ENCODE measurements at regions not wholly inside any gene's neighbourhood (a gene's known extent, or its start where the extent isn't known, plus 50 kb on each side); places are given as distances from the start of the nearest gene placed in this dataset.

DNA sequence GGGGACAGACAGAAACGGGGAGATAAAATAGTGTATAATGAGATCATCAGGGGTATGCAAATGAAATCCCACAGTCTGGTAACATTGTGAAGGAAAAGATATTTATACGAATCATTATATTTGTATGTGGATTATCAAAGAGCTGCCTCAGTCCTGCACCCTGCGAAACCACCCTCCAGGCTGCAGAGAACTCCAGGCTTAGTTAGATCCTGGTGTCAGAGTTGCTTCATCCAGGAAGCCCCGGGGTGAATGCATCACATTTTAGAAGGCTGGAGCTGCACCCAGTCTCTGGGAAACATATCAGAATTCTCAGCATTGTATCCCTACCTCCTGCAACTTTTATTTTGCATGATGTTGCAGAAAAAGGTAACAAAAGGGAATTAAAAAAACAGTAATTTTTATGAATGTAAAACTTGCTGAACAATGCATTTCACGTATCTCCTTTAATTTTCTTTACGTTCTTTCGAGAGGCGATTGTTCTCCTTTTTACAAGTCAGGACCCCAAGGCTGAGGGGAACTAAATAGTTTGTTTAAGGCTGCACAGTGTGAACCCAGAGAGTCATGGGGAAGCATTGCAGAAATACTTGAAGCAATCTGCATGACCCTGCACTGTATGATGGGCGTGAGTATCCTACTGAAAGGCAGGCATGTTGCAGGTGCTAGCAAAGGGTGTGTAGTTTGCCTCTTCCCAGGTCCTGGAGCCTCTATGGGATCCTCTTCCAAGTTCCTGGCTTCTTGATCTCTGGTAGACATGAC, 299.5 kb upstream of the CLNK start:
- no peaks in the 10 kb centered on the region for H3K4me1 ChIP-seq (ENCODE audit: control insufficient read depth, insufficient read depth, low read length)
- no peak overlapping the region for H3K4me3 ChIP-seq (ENCODE audit: low read depth, low read length)
- ChIA-PET CTCF (no interaction called here), POLR2A (no interaction called here)
- H3K36me3 ChIP-seq (ENCODE audit: control insufficient read depth in 2 of 2, insufficient read depth in 1 of 2, low read length in 2 of 2) = no peaks in the 10 kb centered on the region
- no peaks in the 10 kb centered on the region for H3K9me3 ChIP-seq (ENCODE audit: control insufficient read depth, insufficient read depth, low read depth, low read length)
- no peak overlapping the region for H3K27ac ChIP-seq (ENCODE audit: extremely low read depth, low read depth, low read length)
- TF ChIP-seq ZNF324 (tag by site-specific recombination; IDR thresholded peaks at IDR 0.05) = no peak
- TF ChIP-seq, protein P1, sequence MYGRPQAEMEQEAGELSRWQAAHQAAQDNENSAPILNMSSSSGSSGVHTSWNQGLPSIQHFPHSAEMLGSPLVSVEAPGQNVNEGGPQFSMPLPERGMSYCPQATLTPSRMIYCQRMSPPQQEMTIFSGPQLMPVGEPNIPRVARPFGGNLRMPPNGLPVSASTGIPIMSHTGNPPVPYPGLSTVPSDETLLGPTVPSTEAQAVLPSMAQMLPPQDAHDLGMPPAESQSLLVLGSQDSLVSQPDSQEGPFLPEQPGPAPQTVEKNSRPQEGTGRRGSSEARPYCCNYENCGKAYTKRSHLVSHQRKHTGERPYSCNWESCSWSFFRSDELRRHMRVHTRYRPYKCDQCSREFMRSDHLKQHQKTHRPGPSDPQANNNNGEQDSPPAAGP (tag by site-specific recombination; IDR thresholded peaks at IDR 0.05) = no peak
- no peak for TF ChIP-seq ZXDB (tag by site-specific recombination; IDR thresholded peaks at IDR 0.05)
- no peak for TF ChIP-seq REPIN1 (tag by site-specific recombination; IDR thresholded peaks at IDR 0.05; ENCODE audit: low read depth)
- TF ChIP-seq ZFP69B (tag by site-specific recombination; IDR thresholded peaks at IDR 0.05) = no peak

DNA sequence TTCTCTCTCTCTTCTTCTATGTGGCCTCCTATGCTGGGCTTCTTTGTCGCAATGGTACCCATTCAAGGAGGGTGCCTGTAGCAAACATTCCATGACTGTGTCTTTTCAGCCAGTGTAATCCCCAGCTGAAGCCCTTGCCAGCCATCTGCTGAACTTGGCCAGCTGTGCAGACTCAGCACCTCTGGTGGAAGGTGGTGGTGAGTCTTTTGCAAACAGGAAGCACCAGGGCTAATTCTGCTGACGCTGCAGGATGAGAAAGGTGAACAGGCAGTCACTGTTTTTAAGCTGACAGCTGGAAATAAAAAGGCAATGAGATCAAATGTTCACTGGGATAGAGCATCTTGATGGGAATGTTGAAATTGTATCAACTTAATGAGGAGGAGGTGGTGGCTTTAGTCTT, 298.7 kb upstream of the CLNK start:
- CTCF ChIA-PET = no interaction called here
- no peak overlapping the region for H3K27ac ChIP-seq (ENCODE audit: extremely low read depth, low read depth, low read length)

More for the DNA sequence above, 298.7 kb upstream of the CLNK start:
- H3K9me3 ChIP-seq (ENCODE audit: control insufficient read depth, insufficient read depth, low read depth, low read length) = no peaks in the 10 kb centered on the region
- no peaks in the 10 kb centered on the region for H3K36me3 ChIP-seq (ENCODE audit: control insufficient read depth in 2 of 2, insufficient read depth in 1 of 2, low read length in 2 of 2)
- TF ChIP-seq ZNF776 (tag by site-specific recombination; IDR thresholded peaks at IDR 0.05; ENCODE audit: borderline replicate concordance) = no peak
- TF ChIP-seq GLIS2 (tag by site-specific recombination; IDR thresholded peaks at IDR 0.05) = no peak
- TF ChIP-seq ZNF24 (tag by site-specific recombination; IDR thresholded peaks at IDR 0.05) = no peak
- TF ChIP-seq, protein P2, sequence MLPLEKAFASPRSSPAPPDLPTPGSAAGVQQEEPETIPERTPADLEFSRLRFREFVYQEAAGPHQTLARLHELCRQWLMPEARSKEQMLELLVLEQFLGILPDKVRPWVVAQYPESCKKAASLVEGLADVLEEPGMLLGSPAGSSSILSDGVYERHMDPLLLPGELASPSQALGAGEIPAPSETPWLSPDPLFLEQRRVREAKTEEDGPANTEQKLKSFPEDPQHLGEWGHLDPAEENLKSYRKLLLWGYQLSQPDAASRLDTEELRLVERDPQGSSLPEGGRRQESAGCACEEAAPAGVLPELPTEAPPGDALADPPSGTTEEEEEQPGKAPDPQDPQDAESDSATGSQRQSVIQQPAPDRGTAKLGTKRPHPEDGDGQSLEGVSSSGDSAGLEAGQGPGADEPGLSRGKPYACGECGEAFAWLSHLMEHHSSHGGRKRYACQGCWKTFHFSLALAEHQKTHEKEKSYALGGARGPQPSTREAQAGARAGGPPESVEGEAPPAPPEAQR (tag by site-specific recombination; IDR thresholded peaks at IDR 0.05) = no peak
- TF ChIP-seq ZNF792 (tag by site-specific recombination; IDR thresholded peaks at IDR 0.05) = no peak
- TF ChIP-seq, protein P3, sequence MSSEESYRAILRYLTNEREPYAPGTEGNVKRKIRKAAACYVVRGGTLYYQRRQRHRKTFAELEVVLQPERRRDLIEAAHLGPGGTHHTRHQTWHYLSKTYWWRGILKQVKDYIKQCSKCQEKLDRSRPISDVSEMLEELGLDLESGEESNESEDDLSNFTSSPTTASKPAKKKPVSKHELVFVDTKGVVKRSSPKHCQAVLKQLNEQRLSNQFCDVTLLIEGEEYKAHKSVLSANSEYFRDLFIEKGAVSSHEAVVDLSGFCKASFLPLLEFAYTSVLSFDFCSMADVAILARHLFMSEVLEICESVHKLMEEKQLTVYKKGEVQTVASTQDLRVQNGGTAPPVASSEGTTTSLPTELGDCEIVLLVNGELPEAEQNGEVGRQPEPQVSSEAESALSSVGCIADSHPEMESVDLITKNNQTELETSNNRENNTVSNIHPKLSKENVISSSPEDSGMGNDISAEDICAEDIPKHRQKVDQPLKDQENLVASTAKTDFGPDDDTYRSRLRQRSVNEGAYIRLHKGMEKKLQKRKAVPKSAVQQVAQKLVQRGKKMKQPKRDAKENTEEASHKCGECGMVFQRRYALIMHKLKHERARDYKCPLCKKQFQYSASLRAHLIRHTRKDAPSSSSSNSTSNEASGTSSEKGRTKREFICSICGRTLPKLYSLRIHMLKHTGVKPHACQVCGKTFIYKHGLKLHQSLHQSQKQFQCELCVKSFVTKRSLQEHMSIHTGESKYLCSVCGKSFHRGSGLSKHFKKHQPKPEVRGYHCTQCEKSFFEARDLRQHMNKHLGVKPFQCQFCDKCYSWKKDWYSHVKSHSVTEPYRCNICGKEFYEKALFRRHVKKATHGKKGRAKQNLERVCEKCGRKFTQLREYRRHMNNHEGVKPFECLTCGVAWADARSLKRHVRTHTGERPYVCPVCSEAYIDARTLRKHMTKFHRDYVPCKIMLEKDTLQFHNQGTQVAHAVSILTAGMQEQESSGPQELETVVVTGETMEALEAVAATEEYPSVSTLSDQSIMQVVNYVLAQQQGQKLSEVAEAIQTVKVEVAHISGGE (tag by site-specific recombination; conservative IDR thresholded peaks at IDR 0.05; ENCODE audit: low read depth) = no peak
- TF ChIP-seq SETDB1 (IDR thresholded peaks at IDR 0.05; ENCODE audit: insufficient read length, low read length) = no peak
- TF ChIP-seq, protein P1 (tag by site-specific recombination; IDR thresholded peaks at IDR 0.05) = no peak
- TF ChIP-seq ZNF670 (tag by site-specific recombination; IDR thresholded peaks at IDR 0.05; ENCODE audit: low read depth) = no peak
- no peak for TF ChIP-seq KLF16 (tag by site-specific recombination; IDR thresholded peaks at IDR 0.05)
- TF ChIP-seq GLI4 (tag by site-specific recombination; IDR thresholded peaks at IDR 0.05) = no peak
- TF ChIP-seq, protein P4, sequence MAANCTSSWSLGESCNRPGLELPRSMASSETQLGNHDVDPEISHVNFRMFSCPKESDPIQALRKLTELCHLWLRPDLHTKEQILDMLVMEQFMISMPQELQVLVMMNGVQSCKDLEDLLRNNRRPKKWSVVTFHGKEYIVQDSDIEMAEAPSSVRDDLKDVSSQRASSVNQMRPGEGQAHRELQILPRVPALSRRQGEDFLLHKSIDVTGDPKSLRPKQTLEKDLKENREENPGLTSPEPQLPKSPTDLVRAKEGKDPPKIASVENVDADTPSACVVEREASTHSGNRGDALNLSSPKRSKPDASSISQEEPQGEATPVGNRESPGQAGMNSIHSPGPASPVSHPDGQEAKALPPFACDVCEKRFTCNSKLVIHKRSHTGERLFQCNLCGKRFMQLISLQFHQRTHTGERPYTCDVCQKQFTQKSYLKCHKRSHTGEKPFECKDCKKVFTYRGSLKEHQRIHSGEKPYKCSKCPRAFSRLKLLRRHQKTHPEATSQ (tag by site-specific recombination; IDR thresholded peaks at IDR 0.05) = no peak
- TF ChIP-seq, protein P5, sequence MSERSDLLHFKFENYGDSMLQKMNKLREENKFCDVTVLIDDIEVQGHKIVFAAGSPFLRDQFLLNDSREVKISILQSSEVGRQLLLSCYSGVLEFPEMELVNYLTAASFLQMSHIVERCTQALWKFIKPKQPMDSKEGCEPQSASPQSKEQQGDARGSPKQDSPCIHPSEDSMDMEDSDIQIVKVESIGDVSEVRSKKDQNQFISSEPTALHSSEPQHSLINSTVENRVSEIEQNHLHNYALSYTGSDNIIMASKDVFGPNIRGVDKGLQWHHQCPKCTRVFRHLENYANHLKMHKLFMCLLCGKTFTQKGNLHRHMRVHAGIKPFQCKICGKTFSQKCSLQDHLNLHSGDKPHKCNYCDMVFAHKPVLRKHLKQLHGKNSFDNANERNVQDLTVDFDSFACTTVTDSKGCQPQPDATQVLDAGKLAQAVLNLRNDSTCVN (tag by site-specific recombination; optimal IDR thresholded peaks at IDR 0.05) = no peak
- no peak for TF ChIP-seq YY2 (tag by site-specific recombination; IDR thresholded peaks at IDR 0.05)
- no peak for TF ChIP-seq ZNF623 (tag by site-specific recombination; IDR thresholded peaks at IDR 0.05)
- no peak for TF ChIP-seq HOXD13 (CRISPR knock-in tag; IDR thresholded peaks at IDR 0.05; ENCODE audit: borderline replicate concordance)
- TF ChIP-seq, protein P6, sequence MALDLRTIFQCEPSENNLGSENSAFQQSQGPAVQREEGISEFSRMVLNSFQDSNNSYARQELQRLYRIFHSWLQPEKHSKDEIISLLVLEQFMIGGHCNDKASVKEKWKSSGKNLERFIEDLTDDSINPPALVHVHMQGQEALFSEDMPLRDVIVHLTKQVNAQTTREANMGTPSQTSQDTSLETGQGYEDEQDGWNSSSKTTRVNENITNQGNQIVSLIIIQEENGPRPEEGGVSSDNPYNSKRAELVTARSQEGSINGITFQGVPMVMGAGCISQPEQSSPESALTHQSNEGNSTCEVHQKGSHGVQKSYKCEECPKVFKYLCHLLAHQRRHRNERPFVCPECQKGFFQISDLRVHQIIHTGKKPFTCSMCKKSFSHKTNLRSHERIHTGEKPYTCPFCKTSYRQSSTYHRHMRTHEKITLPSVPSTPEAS (tag by site-specific recombination; IDR thresholded peaks at IDR 0.05) = no peak
- H3K4me3 ChIP-seq (ENCODE audit: low read depth, low read length) = no peak overlapping the region
- H3K4me1 ChIP-seq (ENCODE audit: control insufficient read depth, insufficient read depth, low read length) = no peaks in the 10 kb centered on the region
- POLR2A ChIA-PET = no interaction called here
